Adipocyte (in vitro differentiated cells): ENCODE measurements at regions not wholly inside any gene's neighbourhood (a gene's known extent, or its start where the extent isn't known, plus 50 kb on each side); places are given as distances from the start of the nearest gene placed in this dataset.

Experiments
- DNase-seq: peaks from one replicate; pipeline ENCODE4 v3.0.0-alpha.2; 2015; ENCODE audit warnings: low read depth
- H3K27me3 ChIP-seq: replicated peaks from 2 replicates; pipeline ENCODE4 v1.7.0; 2013; ENCODE audit warnings: mild to moderate bottlenecking, low read length, moderate library complexity; ENCODE audit not compliant: control insufficient read depth, insufficient read depth
- H3K36me3 ChIP-seq: 2 replicates; pipeline ENCODE4 v1.7.0; 2013; ENCODE audit warnings: low read length, mild to moderate bottlenecking, moderate library complexity; ENCODE audit not compliant: control insufficient read depth, insufficient read depth, severe bottlenecking
- H3K4me1 ChIP-seq: 2 replicates; pipeline ENCODE4 v1.7.0; 2013; ENCODE audit warnings: mild to moderate bottlenecking, low read length, moderate library complexity; ENCODE audit not compliant: control insufficient read depth, insufficient read depth
- H3K4me3 ChIP-seq: 2 replicates; pipeline ENCODE4 v1.7.0; 2013; ENCODE audit warnings: mild to moderate bottlenecking, low read length, moderate library complexity
- H3K9ac ChIP-seq: 2 replicates; pipeline ENCODE4 v1.7.0; 2013; ENCODE audit warnings: mild to moderate bottlenecking, low read length, moderate library complexity
- H3K9me3 ChIP-seq: 2 replicates; pipeline ENCODE4 v1.7.0; 2013; ENCODE audit warnings: mild to moderate bottlenecking, low read length, moderate library complexity; ENCODE audit not compliant: control insufficient read depth

GRCh38 chr15:93493172-93493571 lies 404.2 kb upstream of the RGMA start:
- Histone ChIP-seq H3K9me3 (no peaks in the 10 kb centered on the region), H3K9ac (no peak overlapping the region), H3K4me3 (no peak overlapping the region), H3K4me1 (peaks cover 3% of the 10 kb centered on the region), H3K27me3 (peaks cover 14% of the 10 kb centered on the region), H3K36me3 (no peaks in the 10 kb centered on the region)
- no peak for DNase-seq

GRCh38 chr15:93491291-93491690 lies 402.3 kb upstream of the RGMA start:
- Histone ChIP-seq H3K4me3 (no peak overlapping the region), H3K27me3 (peaks cover 14% of the 10 kb centered on the region), H3K36me3 (no peaks in the 10 kb centered on the region), H3K9me3 (no peaks in the 10 kb centered on the region), H3K4me1 (no peaks in the 10 kb centered on the region), H3K9ac (no peak overlapping the region)
- DNase-seq: no peak

- H3K9ac ChIP-seq: no peak overlapping the region
- peaks cover 21% of the 10 kb centered on the region for H3K27me3 ChIP-seq
- no peak overlapping the region for H3K4me3 ChIP-seq
- H3K9me3 ChIP-seq: no peaks in the 10 kb centered on the region
- H3K36me3 ChIP-seq: no peaks in the 10 kb centered on the region
- H3K4me1 ChIP-seq: peaks cover 7% of the 10 kb centered on the region
- no peak for DNase-seq
Measured at GRCh38 chr15:93488296-93488713, 399.3 kb upstream of the RGMA start.

- peaks cover 16% of the 10 kb centered on the region for H3K27me3 ChIP-seq
- no peak overlapping the region for H3K9ac ChIP-seq
- H3K4me3 ChIP-seq: no peak overlapping the region
- no peaks in the 10 kb centered on the region for H3K36me3 ChIP-seq
- no peaks in the 10 kb centered on the region for H3K9me3 ChIP-seq
- no peak for DNase-seq
- peaks cover 7% of the 10 kb centered on the region for H3K4me1 ChIP-seq
Measured at GRCh38 chr15:93486407-93487117, 397.6 kb upstream of the RGMA start.

GRCh38 chr15:93485438-93486327 lies 396.7 kb upstream of the RGMA start:
- Histone ChIP-seq H3K36me3 (no peaks in the 10 kb centered on the region), H3K9ac (no peak overlapping the region), H3K27me3 (peaks cover 16% of the 10 kb centered on the region), H3K9me3 (no peaks in the 10 kb centered on the region), H3K4me3 (no peak overlapping the region), H3K4me1 (peaks cover 7% of the 10 kb centered on the region)
- DNase-seq: no peak

- Histone ChIP-seq H3K36me3 (no peaks in the 10 kb centered on the region), H3K27me3 (peaks cover 12% of the 10 kb centered on the region), H3K4me3 (no peak overlapping the region), H3K4me1 (peaks cover 7% of the 10 kb centered on the region), H3K9ac (no peak overlapping the region), H3K9me3 (no peaks in the 10 kb centered on the region)
- no peak for DNase-seq
Measured at GRCh38 chr15:93483923-93484322, 394.9 kb upstream of the RGMA start.

- no peaks in the 10 kb centered on the region for H3K9me3 ChIP-seq
- H3K9ac ChIP-seq: no peak overlapping the region
- no peaks in the 10 kb centered on the region for H3K36me3 ChIP-seq
- H3K4me1 ChIP-seq: peaks cover 7% of the 10 kb centered on the region
- peaks cover 23% of the 10 kb centered on the region for H3K27me3 ChIP-seq
- DNase-seq: no peak
- H3K4me3 ChIP-seq: no peak overlapping the region
Measured at GRCh38 chr15:93482731-93483130, 393.7 kb upstream of the RGMA start.

GRCh38 chr15:93479715-93480114 lies 390.7 kb upstream of the RGMA start:
- no peak for DNase-seq
- Histone ChIP-seq H3K36me3 (no peaks in the 10 kb centered on the region), H3K27me3 (peaks cover 21% of the 10 kb centered on the region), H3K9me3 (no peaks in the 10 kb centered on the region), H3K4me3 (no peak overlapping the region), H3K9ac (no peak overlapping the region), H3K4me1 (no peaks in the 10 kb centered on the region)

GRCh38 chr15:93478947-93479346 lies 389.9 kb upstream of the RGMA start:
- Histone ChIP-seq H3K9ac (no peak overlapping the region), H3K4me3 (no peak overlapping the region), H3K36me3 (no peaks in the 10 kb centered on the region), H3K9me3 (no peaks in the 10 kb centered on the region), H3K4me1 (no peaks in the 10 kb centered on the region), H3K27me3 (peaks cover 23% of the 10 kb centered on the region)
- no peak for DNase-seq

- DNase-seq: no peak
- Histone ChIP-seq H3K27me3 (peaks cover 23% of the 10 kb centered on the region), H3K9ac (no peak overlapping the region), H3K4me1 (no peaks in the 10 kb centered on the region), H3K9me3 (no peaks in the 10 kb centered on the region), H3K36me3 (no peaks in the 10 kb centered on the region), H3K4me3 (no peak overlapping the region)
Measured at GRCh38 chr15:93477721-93478120, 388.7 kb upstream of the RGMA start.

- no peaks in the 10 kb centered on the region for H3K9me3 ChIP-seq
- H3K4me1 ChIP-seq: no peaks in the 10 kb centered on the region
- no peak overlapping the region for H3K4me3 ChIP-seq
- H3K9ac ChIP-seq: no peak overlapping the region
- H3K36me3 ChIP-seq: no peaks in the 10 kb centered on the region
- DNase-seq: no peak
- H3K27me3 ChIP-seq: peaks cover 23% of the 10 kb centered on the region
Measured at GRCh38 chr15:93477188-93477587, 388.2 kb upstream of the RGMA start.
